DND-41 (cell line): ENCODE measurements at regions not wholly inside any gene's neighbourhood (a gene's known extent, or its start where the extent isn't known, plus 50 kb on each side); places are given as distances from the start of the nearest gene placed in this dataset.

Source experiments
- ATAC-seq: fragments of 200-7000 bp; cut with Tn5 transposase; 3 replicates; pipeline ENCODE4 v1.9.1; 2021; ENCODE audit warnings: low read depth; ENCODE audit not compliant: insufficient read depth
- DNase-seq: peaks from one replicate; pipeline ENCODE4 v3.0.0-alpha.2; 2020
- H2AFZ ChIP-seq: 2 replicates; pipeline ENCODE4 v1.6.0; 2012; ENCODE audit warnings: low read depth, low read length
- H3K27ac ChIP-seq: 2 replicates; pipeline ENCODE4 v1.5.1; 2012; ENCODE audit warnings: low read length, inconsistent platforms
- H3K27me3 ChIP-seq: fragments of 200-600 bp; sonication (generic); 2 replicates; pipeline ENCODE4 v1.6.0; 2012; ENCODE audit warnings: low read length, mild to moderate bottlenecking, inconsistent platforms; ENCODE audit not compliant: insufficient read depth, poor library complexity
- H3K36me3 ChIP-seq: 2 replicates; pipeline ENCODE4 v1.5.1; 2012; ENCODE audit warnings: low read length, inconsistent platforms; ENCODE audit not compliant: insufficient read depth
- H3K4me1 ChIP-seq: 2 replicates; pipeline ENCODE4 v1.5.1; 2012; ENCODE audit warnings: mild to moderate bottlenecking, low read length; ENCODE audit not compliant: insufficient read depth
- H3K4me2 ChIP-seq: 2 replicates; pipeline ENCODE4 v1.6.0; 2012; ENCODE audit warnings: mild to moderate bottlenecking, moderate library complexity, low read length, inconsistent platforms; ENCODE audit not compliant: insufficient read depth
- H3K4me3 ChIP-seq, 2 experiments: fragments of 200-600 bp in 1 of 2; shearing (Covaris generic) in 1 of 2; 2 replicates each; pipeline ENCODE4 v1.5.1; 2012 to 2016; ENCODE audit warnings: inconsistent platforms in 2 of 2, low read length in 2 of 2, mild to moderate bottlenecking in 2 of 2, low read depth in 1 of 2, moderate library complexity in 1 of 2
- H3K79me2 ChIP-seq: 2 replicates; pipeline ENCODE4 v1.6.0; 2012; ENCODE audit warnings: low read length, inconsistent platforms; ENCODE audit not compliant: insufficient read depth
- H3K9ac ChIP-seq: 2 replicates; pipeline ENCODE4 v1.6.0; 2012; ENCODE audit warnings: low read depth, mild to moderate bottlenecking, inconsistent platforms, low read length, moderate library complexity
- H3K9me3 ChIP-seq: 2 replicates; pipeline ENCODE4 v1.5.1; 2012; ENCODE audit warnings: low read length, moderate library complexity, mild to moderate bottlenecking, inconsistent platforms; ENCODE audit not compliant: insufficient read depth, severe bottlenecking
- H4K20me1 ChIP-seq: 2 replicates; pipeline ENCODE4 v1.6.0; 2012; ENCODE audit warnings: low read length; ENCODE audit not compliant: insufficient read depth
- CTCF ChIP-seq: IDR thresholded peaks from 2 replicates; pipeline ENCODE4 v1.5.1; 2012; ENCODE audit warnings: borderline replicate concordance, low read length, moderate library complexity, mild to moderate bottlenecking; ENCODE audit not compliant: poor library complexity, severe bottlenecking; ENCODE audit errors: extremely low read depth
- EZH2 ChIP-seq: IDR thresholded peaks from 3 replicates; pipeline ENCODE4 v1.6.1; 2012; ENCODE audit warnings: borderline replicate concordance, low read depth, mild to moderate bottlenecking, moderate library complexity, low read length, inconsistent platforms; ENCODE audit not compliant: severe bottlenecking

- H3K36me3 ChIP-seq, result no peaks in the 10 kb centered on the region
- no peaks in the 10 kb centered on the region for H3K9me3 ChIP-seq
- ATAC-seq, result no peak
- H2AFZ ChIP-seq, result no peak overlapping the region
- no peak overlapping the region for H3K4me2 ChIP-seq
- H3K9ac ChIP-seq, result no peak overlapping the region
- no peaks in the 10 kb centered on the region for H3K27me3 ChIP-seq
- DNase-seq, result no peak
- H4K20me1 ChIP-seq, result no peaks in the 10 kb centered on the region
- H3K4me3 ChIP-seq, result no peak overlapping the region
- H3K4me1 ChIP-seq, result no peaks in the 10 kb centered on the region
- TF ChIP-seq EZH2, result no peak
- TF ChIP-seq CTCF, result no peak
- H3K27ac ChIP-seq, result no peak overlapping the region
- H3K79me2 ChIP-seq, result no peaks in the 10 kb centered on the region
Observed at GRCh38 chr10:107626862-107627261, 462.4 kb upstream of the SORCS1 start.

- no peak for ATAC-seq
Observed at GRCh38 chr10:107623292-107623691, 458.8 kb upstream of the SORCS1 start.

GRCh38 chr10:107619139-107619538, 454.6 kb upstream of the SORCS1 start:
- Histone ChIP-seq H2AFZ (no peak overlapping the region), H3K27me3 (no peaks in the 10 kb centered on the region), H3K4me3 (no peak overlapping the region), H3K4me1 (no peaks in the 10 kb centered on the region), H3K9ac (no peak overlapping the region), H3K36me3 (no peaks in the 10 kb centered on the region), H4K20me1 (no peaks in the 10 kb centered on the region), H3K9me3 (no peaks in the 10 kb centered on the region), H3K4me2 (no peak overlapping the region), H3K27ac (no peak overlapping the region), H3K79me2 (no peaks in the 10 kb centered on the region)
- no peak for DNase-seq
- ATAC-seq, result no peak
- no peak for TF ChIP-seq CTCF
- TF ChIP-seq EZH2, result no peak

More at GRCh38 chr10:107623292-107623691, 458.8 kb upstream of the SORCS1 start:
- Histone ChIP-seq H3K27me3 (no peaks in the 10 kb centered on the region), H3K4me2 (no peak overlapping the region), H3K9me3 (no peaks in the 10 kb centered on the region), H4K20me1 (no peaks in the 10 kb centered on the region), H3K79me2 (no peaks in the 10 kb centered on the region), H3K4me1 (no peaks in the 10 kb centered on the region), H3K4me3 (no peak overlapping the region), H2AFZ (no peak overlapping the region), H3K9ac (no peak overlapping the region), H3K27ac (no peak overlapping the region), H3K36me3 (no peaks in the 10 kb centered on the region)
- no peak for DNase-seq
- no peak for TF ChIP-seq EZH2
- TF ChIP-seq CTCF, result no peak

- H3K27ac ChIP-seq, result no peak overlapping the region
- no peak for ATAC-seq
- no peaks in the 10 kb centered on the region for H3K4me1 ChIP-seq
Observed at GRCh38 chr10:107618504-107618994, 454.0 kb upstream of the SORCS1 start.

More at GRCh38 chr10:107618504-107618994, 454.0 kb upstream of the SORCS1 start:
- no peak overlapping the region for H3K9ac ChIP-seq
- no peak overlapping the region for H2AFZ ChIP-seq
- H3K36me3 ChIP-seq, result no peaks in the 10 kb centered on the region
- no peak overlapping the region for H3K4me3 ChIP-seq
- no peaks in the 10 kb centered on the region for H3K79me2 ChIP-seq
- H4K20me1 ChIP-seq, result no peaks in the 10 kb centered on the region
- H3K9me3 ChIP-seq, result no peaks in the 10 kb centered on the region
- TF ChIP-seq CTCF (no peak), EZH2 (no peak)
- H3K27me3 ChIP-seq, result no peaks in the 10 kb centered on the region
- H3K4me2 ChIP-seq, result no peak overlapping the region
- DNase-seq, result no peak
